OCI-LY3 (cell line): ENCODE measurements at regions not wholly inside any gene's neighbourhood (a gene's known extent, or its start where the extent isn't known, plus 50 kb on each side); places are given as distances from the start of the nearest gene placed in this dataset.

ENCODE experiments used
- EZH2phosphoT487 ChIP-seq: fragments of 200-600 bp; shearing (Covaris generic); IDR thresholded peaks from 2 replicates; pipeline ENCODE4 v1.6.1; 2018; ENCODE audit warnings: antibody characterized with exemption, mixed run types, low read depth
- TF ChIP-seq, protein P1 (sequence below): fragments of 200-600, 300-600 bp; sonication (generic); IDR thresholded peaks from 2 replicates; pipeline ENCODE4 v1.5.1; 2014; ENCODE audit warnings: antibody characterized with exemption, low read length, low read depth

DNA sequence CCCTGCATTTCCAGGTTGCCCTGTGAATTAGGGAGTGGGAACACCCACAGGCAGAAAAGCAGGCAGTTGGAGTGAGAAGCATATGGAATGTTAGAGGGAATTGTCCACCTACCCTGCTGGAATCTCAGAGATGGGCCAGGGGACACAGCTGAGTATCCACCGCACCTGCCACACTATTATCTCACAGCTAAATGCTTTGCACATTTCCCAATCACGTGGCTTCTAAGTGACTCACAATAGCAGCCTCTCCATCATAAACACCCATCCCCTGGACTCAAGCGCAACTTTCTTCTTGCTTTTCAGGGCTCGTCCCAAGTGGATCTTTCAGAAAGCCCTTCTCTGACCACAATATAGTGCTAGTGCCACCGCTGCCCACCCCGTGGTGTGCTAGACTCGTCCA is 389.0 kb upstream of the LMCD1 start:
- TF ChIP-seq EZH2phosphoT487 = no peak
- TF ChIP-seq, protein P1, sequence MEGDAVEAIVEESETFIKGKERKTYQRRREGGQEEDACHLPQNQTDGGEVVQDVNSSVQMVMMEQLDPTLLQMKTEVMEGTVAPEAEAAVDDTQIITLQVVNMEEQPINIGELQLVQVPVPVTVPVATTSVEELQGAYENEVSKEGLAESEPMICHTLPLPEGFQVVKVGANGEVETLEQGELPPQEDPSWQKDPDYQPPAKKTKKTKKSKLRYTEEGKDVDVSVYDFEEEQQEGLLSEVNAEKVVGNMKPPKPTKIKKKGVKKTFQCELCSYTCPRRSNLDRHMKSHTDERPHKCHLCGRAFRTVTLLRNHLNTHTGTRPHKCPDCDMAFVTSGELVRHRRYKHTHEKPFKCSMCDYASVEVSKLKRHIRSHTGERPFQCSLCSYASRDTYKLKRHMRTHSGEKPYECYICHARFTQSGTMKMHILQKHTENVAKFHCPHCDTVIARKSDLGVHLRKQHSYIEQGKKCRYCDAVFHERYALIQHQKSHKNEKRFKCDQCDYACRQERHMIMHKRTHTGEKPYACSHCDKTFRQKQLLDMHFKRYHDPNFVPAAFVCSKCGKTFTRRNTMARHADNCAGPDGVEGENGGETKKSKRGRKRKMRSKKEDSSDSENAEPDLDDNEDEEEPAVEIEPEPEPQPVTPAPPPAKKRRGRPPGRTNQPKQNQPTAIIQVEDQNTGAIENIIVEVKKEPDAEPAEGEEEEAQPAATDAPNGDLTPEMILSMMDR = no peak
